LHCN-M2 (cell line): ENCODE measurements at regions not wholly inside any gene's neighbourhood (a gene's known extent, or its start where the extent isn't known, plus 50 kb on each side); places are given as distances from the start of the nearest gene placed in this dataset.

Experiments used
- DNase-seq: peaks from one replicate; pipeline ENCODE4 v3.0.0-alpha.2; 2012; ENCODE audit warnings: low read depth

GRCh38 chr5:89930591-89931392 is 478.8 kb downstream of the CETN3 start:
- peak; percentile 75 for DNase-seq

GRCh38 chr5:89929834-89930233 is 479.7 kb downstream of the CETN3 start:
- DNase-seq, result no peak

- peak; percentile 54 for DNase-seq
Measured at GRCh38 chr5:89929173-89929572, 480.4 kb downstream of the CETN3 start.

- DNase-seq, result no peak
Measured at GRCh38 chr5:89922161-89922560, 487.4 kb downstream of the CETN3 start.

GRCh38 chr5:89917112-89917511 is 492.4 kb downstream of the CETN3 start:
- no peak for DNase-seq

- no peak for DNase-seq
Measured at GRCh38 chr5:89916131-89916530, 493.4 kb downstream of the CETN3 start.

GRCh38 chr5:89908876-89909275 is 500.7 kb downstream of the CETN3 start:
- DNase-seq, result no peak

GRCh38 chr5:89904442-89904841 is 505.1 kb downstream of the CETN3 start:
- DNase-seq, result no peak

GRCh38 chr5:89901983-89902382 is 507.6 kb downstream of the CETN3 start:
- DNase-seq, result no peak

- no peak for DNase-seq
Measured at GRCh38 chr5:89901346-89901745, 508.2 kb downstream of the CETN3 start.

- DNase-seq, result no peak
Measured at GRCh38 chr5:89900346-89900745, 509.2 kb downstream of the CETN3 start.

GRCh38 chr5:89899559-89899958 is 510.0 kb downstream of the CETN3 start:
- DNase-seq, result no peak

GRCh38 chr5:89893546-89893945 is 516.0 kb downstream of the CETN3 start:
- no peak for DNase-seq

- no peak for DNase-seq
Measured at GRCh38 chr5:89885670-89886069, 523.9 kb downstream of the CETN3 start.

GRCh38 chr5:89883967-89884366 is 525.6 kb downstream of the CETN3 start:
- DNase-seq, result no peak

GRCh38 chr5:89878140-89879132 is 531.1 kb downstream of the CETN3 start:
- peak; percentile 83 for DNase-seq

GRCh38 chr5:89871906-89872305 is 537.6 kb downstream of the CETN3 start:
- no peak for DNase-seq

GRCh38 chr5:89869346-89869745 is 540.2 kb downstream of the CETN3 start:
- DNase-seq, result no peak

- no peak for DNase-seq
Measured at GRCh38 chr5:89866410-89866809, 543.1 kb downstream of the CETN3 start.

GRCh38 chr5:89864941-89865340 is 544.6 kb downstream of the CETN3 start:
- DNase-seq, result no peak

- no peak for DNase-seq
Measured at GRCh38 chr5:89857790-89858189, 551.8 kb downstream of the CETN3 start.

GRCh38 chr5:89855417-89855816 is 554.1 kb downstream of the CETN3 start:
- DNase-seq, result no peak

GRCh38 chr5:89851911-89852310 is 557.6 kb downstream of the CETN3 start:
- no peak for DNase-seq
